Astrocyte (in vitro differentiated cells and primary cell): ENCODE measurements at regions not wholly inside any gene's neighbourhood (a gene's known extent, or its start where the extent isn't known, plus 50 kb on each side); places are given as distances from the start of the nearest gene placed in this dataset.

Source experiments
- DNase-seq: peaks from one replicate; pipeline ENCODE4 v3.0.0-alpha.2; 2010; ENCODE audit warnings: low read depth
- FAIRE-seq: peaks from 2 replicates; lab custom pipeline; 2011; peaks lifted over from hg19 to GRCh38; lab: Jason Lieb, UNC
- H2AFZ ChIP-seq: 2 replicates; pipeline ENCODE4 v1.6.0; 2012; ENCODE audit warnings: low read depth, low read length, inconsistent platforms
- H3K27ac ChIP-seq: 2 replicates; pipeline ENCODE4 v1.5.1; 2011; ENCODE audit warnings: low read depth, low read length, inconsistent platforms
- H3K27me3 ChIP-seq: 2 replicates; pipeline ENCODE4 v1.6.0; 2011; ENCODE audit warnings: low read length, inconsistent platforms; ENCODE audit not compliant: insufficient read depth
- H3K36me3 ChIP-seq: 2 replicates; pipeline ENCODE4 v1.5.1; 2011; ENCODE audit warnings: low read length, inconsistent platforms; ENCODE audit not compliant: insufficient read depth
- H3K4me1 ChIP-seq: 2 replicates; pipeline ENCODE4 v1.5.1; 2011; ENCODE audit warnings: low read length, inconsistent platforms; ENCODE audit not compliant: insufficient read depth
- H3K4me2 ChIP-seq: 2 replicates; pipeline ENCODE4 v1.6.0; 2012; ENCODE audit warnings: low read length, inconsistent platforms
- H3K4me3 ChIP-seq: 2 replicates; pipeline ENCODE4 v1.5.1; 2011; ENCODE audit warnings: low read depth, mild to moderate bottlenecking, low read length, inconsistent platforms; ENCODE audit not compliant: insufficient read depth
- H3K79me2 ChIP-seq: 2 replicates; pipeline ENCODE4 v1.6.0; 2012; ENCODE audit warnings: mild to moderate bottlenecking, low read length, inconsistent platforms; ENCODE audit not compliant: insufficient read depth
- H3K9ac ChIP-seq: 2 replicates; pipeline ENCODE4 v1.6.0; 2012; ENCODE audit warnings: mild to moderate bottlenecking, low read length, inconsistent platforms
- H3K9me3 ChIP-seq: 2 replicates; pipeline ENCODE4 v1.5.1; 2012; ENCODE audit warnings: low read depth, mild to moderate bottlenecking, low read length, inconsistent platforms; ENCODE audit not compliant: insufficient read depth
- H4K20me1 ChIP-seq: 2 replicates; pipeline ENCODE4 v1.6.0; 2012; ENCODE audit warnings: low read length, inconsistent platforms; ENCODE audit not compliant: insufficient read depth
- H3K27ac Mint-ChIP-seq: one replicate; pipeline ENCODE4 v1.8.0; 2021; ENCODE audit warnings: mild to moderate bottlenecking, mixed read lengths; ENCODE audit not compliant: unreplicated experiment
- H3K27me3 Mint-ChIP-seq: one replicate; pipeline ENCODE4 v1.8.0; 2021; ENCODE audit warnings: low read depth, mixed read lengths; ENCODE audit not compliant: unreplicated experiment
- H3K36me3 Mint-ChIP-seq: one replicate; pipeline ENCODE4 v1.8.0; 2021; ENCODE audit warnings: low read depth, mixed read lengths; ENCODE audit not compliant: unreplicated experiment
- H3K4me1 Mint-ChIP-seq: one replicate; pipeline ENCODE4 v1.8.0; 2021; ENCODE audit warnings: low read depth, mixed read lengths; ENCODE audit not compliant: unreplicated experiment
- H3K4me3 Mint-ChIP-seq: one replicate; pipeline ENCODE4 v1.8.0; 2021; ENCODE audit warnings: mild to moderate bottlenecking, moderate library complexity, mixed read lengths; ENCODE audit not compliant: unreplicated experiment
- H3K9me3 Mint-ChIP-seq: one replicate; pipeline ENCODE4 v1.8.0; 2021; ENCODE audit warnings: mild to moderate bottlenecking, mixed read lengths; ENCODE audit not compliant: unreplicated experiment
- CTCF ChIP-seq: IDR thresholded peaks from 2 replicates; pipeline ENCODE4 v1.5.1; 2011; ENCODE audit warnings: low read depth, mild to moderate bottlenecking, inconsistent platforms, low read length, moderate library complexity; ENCODE audit not compliant: insufficient read depth
- EZH2 ChIP-seq: IDR thresholded peaks from 2 replicates; pipeline ENCODE4 v1.6.1; 2012; ENCODE audit warnings: mild to moderate bottlenecking, low read length, inconsistent platforms; ENCODE audit not compliant: insufficient read depth

- Histone ChIP-seq H3K27me3 (no peaks in the 10 kb centered on the region), H3K27ac (no peak overlapping the region), H3K9me3 (no peaks in the 10 kb centered on the region), H3K9ac (no peak overlapping the region), H3K79me2 (no peaks in the 10 kb centered on the region), H3K36me3 (peaks cover 12% of the 10 kb centered on the region), H3K4me3 (no peak overlapping the region), H2AFZ (no peak overlapping the region), H4K20me1 (peaks cover 43% of the 10 kb centered on the region), H3K4me1 (peaks cover 6% of the 10 kb centered on the region), H3K4me2 (no peak overlapping the region)
- TF ChIP-seq CTCF, result no peak
- TF ChIP-seq EZH2, result no peak
- no peak overlapping the region for H3K27ac Mint-ChIP-seq
- no peak overlapping the region for H3K4me3 Mint-ChIP-seq
- no peak for DNase-seq
- H3K9me3 Mint-ChIP-seq, result no peaks in the 10 kb centered on the region
- H3K36me3 Mint-ChIP-seq, result peaks cover 2% of the 10 kb centered on the region
- peaks cover 1% of the 10 kb centered on the region for H3K4me1 Mint-ChIP-seq
- FAIRE-seq, result no peak
- no peaks in the 10 kb centered on the region for H3K27me3 Mint-ChIP-seq
Observed at GRCh38 chr17:77495575-77495974, 354.8 kb downstream of the SEC14L1 start.

- H4K20me1 ChIP-seq, result peaks cover 46% of the 10 kb centered on the region
Observed at GRCh38 chr17:77496401-77496801, 355.6 kb downstream of the SEC14L1 start.

More at GRCh38 chr17:77496401-77496801, 355.6 kb downstream of the SEC14L1 start:
- no peak overlapping the region for H3K4me3 Mint-ChIP-seq
- DNase-seq, result no peak
- H2AFZ ChIP-seq, result no peak overlapping the region
- H3K9ac ChIP-seq, result no peak overlapping the region
- no peak overlapping the region for H3K4me3 ChIP-seq
- TF ChIP-seq EZH2 (no peak), CTCF (no peak)
- no peak overlapping the region for H3K27ac ChIP-seq
- H3K27ac Mint-ChIP-seq, result no peak overlapping the region
- H3K27me3 Mint-ChIP-seq, result no peaks in the 10 kb centered on the region
- H3K79me2 ChIP-seq, result no peaks in the 10 kb centered on the region
- peaks cover 6% of the 10 kb centered on the region for H3K4me1 ChIP-seq
- no peaks in the 10 kb centered on the region for H3K27me3 ChIP-seq
- no peak for FAIRE-seq
- H3K36me3 ChIP-seq, result peaks cover 12% of the 10 kb centered on the region
- H3K36me3 Mint-ChIP-seq, result peaks cover 6% of the 10 kb centered on the region
- H3K4me1 Mint-ChIP-seq, result peaks cover 1% of the 10 kb centered on the region
- H3K9me3 Mint-ChIP-seq, result no peaks in the 10 kb centered on the region
- no peaks in the 10 kb centered on the region for H3K9me3 ChIP-seq
- no peak overlapping the region for H3K4me2 ChIP-seq
